ENCODE measurements at regions not wholly inside any gene's neighbourhood (a gene's known extent, or its start where the extent isn't known, plus 50 kb on each side); places are given as distances from the start of the nearest gene placed in this dataset.

DNA sequence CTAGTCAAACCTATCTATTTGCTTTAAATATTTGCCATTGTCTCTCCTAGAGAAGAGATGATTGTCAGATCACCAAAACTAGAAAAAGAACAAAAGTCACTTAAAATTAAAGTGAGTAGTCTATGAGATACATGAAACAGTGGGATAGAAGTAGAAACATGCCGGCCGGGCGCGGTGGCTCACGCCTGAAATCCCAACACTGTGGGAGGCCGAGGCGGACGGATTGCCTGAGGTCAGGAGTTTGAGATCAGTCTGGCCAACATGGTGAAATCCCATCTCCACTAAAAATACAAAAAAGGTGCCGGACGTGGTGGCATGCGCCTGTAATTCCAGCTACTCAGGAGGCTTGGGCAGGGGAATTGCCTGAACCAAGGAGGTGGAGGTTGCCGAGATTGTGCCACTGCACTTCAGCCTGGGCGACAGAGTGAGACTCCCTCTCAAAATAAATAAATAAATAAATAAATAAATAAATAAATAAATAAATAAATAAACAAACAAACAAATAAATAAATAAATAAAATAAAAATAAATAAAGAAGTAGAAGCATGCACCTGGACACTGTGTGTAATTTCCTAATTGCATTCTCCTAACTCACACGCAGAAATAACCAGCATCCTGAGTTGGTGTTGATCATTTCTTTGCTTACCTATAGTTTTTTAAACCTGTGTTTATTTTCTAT is 299.5 kb downstream of the PDHA2 start:
- no peak for TF ChIP-seq MXI1 (IDR thresholded peaks at IDR 0.05; ENCODE audit: borderline replicate concordance, low read depth, low read length)
- TF ChIP-seq RFX5 (IDR thresholded peaks at IDR 0.05; ENCODE audit: low read depth, low read length): no peak
- no peak for TF ChIP-seq SMC3 (IDR thresholded peaks at IDR 0.05; ENCODE audit: low read depth, low read length)
- TF ChIP-seq CHD1 (IDR thresholded peaks at IDR 0.05; ENCODE audit: low read depth, low read length): no peak
- no peak for TF ChIP-seq MAZ (IDR thresholded peaks at IDR 0.05; ENCODE audit: borderline replicate concordance, low read depth, low read length)
- TF ChIP-seq POLR2A (IDR thresholded peaks at IDR 0.05; ENCODE audit: low read depth, low read length): no peak
- no peak for TF ChIP-seq MAFK (IDR thresholded peaks at IDR 0.05; ENCODE audit: low read depth, low read length)
- TF ChIP-seq, protein P1, sequence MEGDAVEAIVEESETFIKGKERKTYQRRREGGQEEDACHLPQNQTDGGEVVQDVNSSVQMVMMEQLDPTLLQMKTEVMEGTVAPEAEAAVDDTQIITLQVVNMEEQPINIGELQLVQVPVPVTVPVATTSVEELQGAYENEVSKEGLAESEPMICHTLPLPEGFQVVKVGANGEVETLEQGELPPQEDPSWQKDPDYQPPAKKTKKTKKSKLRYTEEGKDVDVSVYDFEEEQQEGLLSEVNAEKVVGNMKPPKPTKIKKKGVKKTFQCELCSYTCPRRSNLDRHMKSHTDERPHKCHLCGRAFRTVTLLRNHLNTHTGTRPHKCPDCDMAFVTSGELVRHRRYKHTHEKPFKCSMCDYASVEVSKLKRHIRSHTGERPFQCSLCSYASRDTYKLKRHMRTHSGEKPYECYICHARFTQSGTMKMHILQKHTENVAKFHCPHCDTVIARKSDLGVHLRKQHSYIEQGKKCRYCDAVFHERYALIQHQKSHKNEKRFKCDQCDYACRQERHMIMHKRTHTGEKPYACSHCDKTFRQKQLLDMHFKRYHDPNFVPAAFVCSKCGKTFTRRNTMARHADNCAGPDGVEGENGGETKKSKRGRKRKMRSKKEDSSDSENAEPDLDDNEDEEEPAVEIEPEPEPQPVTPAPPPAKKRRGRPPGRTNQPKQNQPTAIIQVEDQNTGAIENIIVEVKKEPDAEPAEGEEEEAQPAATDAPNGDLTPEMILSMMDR (conservative IDR thresholded peaks at IDR 0.05; ENCODE audit: low read depth, low read length): no peak
- TF ChIP-seq NFE2L2 (IDR thresholded peaks at IDR 0.05; ENCODE audit: low read depth, low read length): no peak
- TF ChIP-seq FOS (IDR thresholded peaks at IDR 0.05; ENCODE audit: low read depth, low read length): no peak
- no peak for TF ChIP-seq BHLHE40 (IDR thresholded peaks at IDR 0.05; ENCODE audit: low read depth, low read length)
- no peak for TF ChIP-seq CEBPB (IDR thresholded peaks at IDR 0.05; ENCODE audit: low read depth, low read length)
- TF ChIP-seq RAD21 (IDR thresholded peaks at IDR 0.05; ENCODE audit: low read length): no peak
- TF ChIP-seq, protein P2, sequence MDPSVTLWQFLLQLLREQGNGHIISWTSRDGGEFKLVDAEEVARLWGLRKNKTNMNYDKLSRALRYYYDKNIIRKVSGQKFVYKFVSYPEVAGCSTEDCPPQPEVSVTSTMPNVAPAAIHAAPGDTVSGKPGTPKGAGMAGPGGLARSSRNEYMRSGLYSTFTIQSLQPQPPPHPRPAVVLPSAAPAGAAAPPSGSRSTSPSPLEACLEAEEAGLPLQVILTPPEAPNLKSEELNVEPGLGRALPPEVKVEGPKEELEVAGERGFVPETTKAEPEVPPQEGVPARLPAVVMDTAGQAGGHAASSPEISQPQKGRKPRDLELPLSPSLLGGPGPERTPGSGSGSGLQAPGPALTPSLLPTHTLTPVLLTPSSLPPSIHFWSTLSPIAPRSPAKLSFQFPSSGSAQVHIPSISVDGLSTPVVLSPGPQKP (IDR thresholded peaks at IDR 0.05; ENCODE audit: borderline replicate concordance, low read depth, low read length): no peak
- TF ChIP-seq, protein P3, sequence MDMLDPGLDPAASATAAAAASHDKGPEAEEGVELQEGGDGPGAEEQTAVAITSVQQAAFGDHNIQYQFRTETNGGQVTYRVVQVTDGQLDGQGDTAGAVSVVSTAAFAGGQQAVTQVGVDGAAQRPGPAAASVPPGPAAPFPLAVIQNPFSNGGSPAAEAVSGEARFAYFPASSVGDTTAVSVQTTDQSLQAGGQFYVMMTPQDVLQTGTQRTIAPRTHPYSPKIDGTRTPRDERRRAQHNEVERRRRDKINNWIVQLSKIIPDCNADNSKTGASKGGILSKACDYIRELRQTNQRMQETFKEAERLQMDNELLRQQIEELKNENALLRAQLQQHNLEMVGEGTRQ (IDR thresholded peaks at IDR 0.05; ENCODE audit: low read depth, low read length): no peak
- no CpG with 5 or more reads among the region's 14 CpGs for WGBS, 2 experiments (ENCODE audit: extremely low coverage in 2 of 2, insufficient read length in 1 of 2)
- no peak for ATAC-seq (ENCODE audit: low read depth)
- Histone ChIP-seq H4K20me1 (ENCODE audit: insufficient read depth, low read length) (no peaks in the 10 kb centered on the region), H2BK20ac (ENCODE audit: low read depth, low read length) (no peak overlapping the region), H2BK5ac (ENCODE audit: low read depth, low read length, poor library complexity, severe bottlenecking) (no peak overlapping the region), H4K8ac (ENCODE audit: low read depth in 2 of 2, low read length in 2 of 2) (no peak overlapping the region), H3K36me3 (ENCODE audit: control insufficient read depth, insufficient read depth, low read length) (no peaks in the 10 kb centered on the region), H3K4me3 (ENCODE audit: insufficient read depth, low read depth, low read length) (no peak overlapping the region), H3K14ac (replicated peaks; ENCODE audit: low read depth, low read length) (no peak overlapping the region), H3K27me3 (ENCODE audit: control insufficient read depth, insufficient read depth, low read length) (no peaks in the 10 kb centered on the region), H2AK5ac (ENCODE audit: low read depth, low read length) (no peak overlapping the region), H4K91ac (ENCODE audit: insufficient read depth, low read depth, low read length) (no peak overlapping the region), H3K9me3 (ENCODE audit: control insufficient read depth, insufficient read depth, low read length) (no peaks in the 10 kb centered on the region; the same call in none of the 2 replicates), H3K56ac (ENCODE audit: extremely low read depth, insufficient read depth, low read length) (no peak overlapping the region), H3K79me1 (ENCODE audit: low read depth in 1 of 2, low read length in 2 of 2) (no peaks in the 10 kb centered on the region), H2BK120ac (ENCODE audit: low read depth, low read length) (no peak overlapping the region), H4K5ac (ENCODE audit: low read depth, low read length) (no peak overlapping the region), H3K4ac (ENCODE audit: low read depth, low read length) (no peak overlapping the region), H3K4me2 (ENCODE audit: low read depth, low read length) (no peak overlapping the region), H3K18ac (ENCODE audit: low read depth, low read length) (no peak overlapping the region), H2AK9ac (replicated peaks; ENCODE audit: low read depth, low read length, poor library complexity) (no peak overlapping the region), H3K9ac (ENCODE audit: low read depth, low read length) (no peak overlapping the region), H3K27ac (ENCODE audit: insufficient read depth, low read length) (no peak overlapping the region), H3K9me1 (ENCODE audit: insufficient read depth, low read length) (no peaks in the 10 kb centered on the region), H2AFZ (replicated peaks; ENCODE audit: low read length, poor library complexity) (no peak overlapping the region), H2BK15ac (ENCODE audit: low read depth, low read length) (no peak overlapping the region), H3K4me1 (ENCODE audit: control insufficient read depth, insufficient read depth, low read length) (no peaks in the 10 kb centered on the region), H3K23ac (ENCODE audit: low read depth, low read length) (no peak overlapping the region)
- dilution Hi-C loops (cut with HindIII; ENCODE audit: low sequenced_read_pairs, unreplicated experiment): no loop called here
- no TSS peak for BruUV-seq (replicated peaks)
- no peak for DNase-seq
- ChIA-PET POLR2A (ENCODE audit: unreplicated experiment) (no interaction called here), CTCF (no interaction called here)
- intact Hi-C loops (cut with micrococcal nuclease): no loop called here
- in situ Hi-C loops (cut with MboI; ENCODE audit: low sequenced_read_pairs): no loop called here
